Stimulated activated CD4-positive, alpha-beta T cell treated with anti-CD3 and anti-CD28 coated beads, TNF-alpha, amount 100 ng/mL, for 1 hour (primary cell): ENCODE measurements at regions not wholly inside any gene's neighbourhood (a gene's known extent, or its start where the extent isn't known, plus 50 kb on each side); places are given as distances from the start of the nearest gene placed in this dataset.

Experiments used
- DNase-seq, 3 donors: peaks; one replicate each; pipeline ENCODE4 v3.0.0-alpha.2; 2020; ENCODE audit warnings: low read depth in 3 of 3, low spot score in 1 of 3

GRCh38 chrX:51437521-51437920, 58.9 kb downstream of the NUDT11 start:
- DNase-seq: no peak

- DNase-seq: no peak
Observed at GRCh38 chrX:51435101-51435500, 61.3 kb downstream of the NUDT11 start.

GRCh38 chrX:51421972-51422597, 74.3 kb downstream of the NUDT11 start:
- no peak for DNase-seq

GRCh38 chrX:51420610-51421009, 75.8 kb downstream of the NUDT11 start:
- DNase-seq: no peak

GRCh38 chrX:51408462-51408861, 75.8 kb downstream of the NUDT10 start:
- DNase-seq: no peak

GRCh38 chrX:51407520-51408409, 75.1 kb downstream of the NUDT10 start:
- DNase-seq: no peak

GRCh38 chrX:51406688-51407519, 74.3 kb downstream of the NUDT10 start:
- DNase-seq: no peak

GRCh38 chrX:51404445-51404844, 71.8 kb downstream of the NUDT10 start:
- no peak for DNase-seq

GRCh38 chrX:51395810-51396728, 63.4 kb downstream of the NUDT10 start:
- peak in 2 of 3 donors; percentile 14 to 21 for DNase-seq

- DNase-seq: no peak
Observed at GRCh38 chrX:51395480-51395809, 62.8 kb downstream of the NUDT10 start.
